NCI-H1105 treated with DMSO at 0.1 percent for 48 hours (cell line): ENCODE measurements at regions not wholly inside any gene's neighbourhood (a gene's known extent, or its start where the extent isn't known, plus 50 kb on each side); places are given as distances from the start of the nearest gene placed in this dataset.
A peak's percentile ranks its signal among the peaks of the same experiment; 100 is the strongest.
"Not testable (repeated sequence)": the region's sequence is repeated elsewhere in the genome, so short reads cannot be mapped to it uniquely, and the experiment has no call there.

ENCODE experiments used
- DNase-seq: peaks from one replicate; lab custom pipeline; 2025; lab: John Stamatoyannopoulos, UW

- no peak for DNase-seq
Observed at GRCh38 chr16:87033541-87034300, 283.5 kb downstream of the C16orf95 start.

- DNase-seq, result no peak
Observed at GRCh38 chr16:87034317-87034716, 282.9 kb downstream of the C16orf95 start.

DNA sequence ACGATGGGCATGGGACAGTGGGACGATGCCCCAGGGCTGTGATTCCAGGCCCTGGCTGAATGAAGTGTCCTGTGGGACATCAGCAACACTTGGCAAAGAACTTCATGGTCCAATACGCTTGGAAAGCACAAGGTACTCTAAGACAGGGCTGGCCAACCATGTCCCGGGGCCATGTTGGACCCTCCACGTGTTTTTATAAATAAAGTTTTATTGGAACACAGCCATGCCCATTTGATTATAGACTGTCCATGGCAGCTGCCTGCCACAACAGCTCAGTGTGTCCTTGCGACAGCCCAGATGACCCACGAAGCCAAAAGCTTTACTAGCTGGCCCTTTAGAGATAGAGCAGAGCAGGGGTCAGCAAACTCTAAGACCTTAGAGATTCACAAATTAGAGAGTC lies 282.1 kb downstream of the C16orf95 start:
- DNase-seq, result no peak

DNA sequence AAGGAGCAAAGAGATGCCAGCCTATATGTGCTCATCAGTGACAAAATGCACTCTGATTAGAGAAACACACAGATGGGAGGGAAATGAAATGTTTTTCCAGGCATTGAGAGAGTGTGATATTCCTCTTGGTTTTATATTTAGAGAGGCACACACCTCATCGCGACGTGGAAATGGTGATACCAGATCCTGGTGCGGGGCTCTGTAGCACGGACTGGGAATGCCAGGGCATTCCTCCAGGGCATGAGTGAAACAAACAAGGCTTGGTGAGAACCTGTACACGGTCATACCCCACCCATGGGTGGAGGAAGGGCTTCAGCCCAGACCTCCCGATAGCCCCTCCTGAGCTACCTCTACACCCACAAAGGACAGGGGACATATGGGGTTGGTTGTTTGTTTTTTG lies 280.2 kb downstream of the C16orf95 start:
- no peak for DNase-seq

GRCh38 chr16:87038528-87038927 lies 278.7 kb downstream of the C16orf95 start:
- DNase-seq, result not testable (repeated sequence)

DNA sequence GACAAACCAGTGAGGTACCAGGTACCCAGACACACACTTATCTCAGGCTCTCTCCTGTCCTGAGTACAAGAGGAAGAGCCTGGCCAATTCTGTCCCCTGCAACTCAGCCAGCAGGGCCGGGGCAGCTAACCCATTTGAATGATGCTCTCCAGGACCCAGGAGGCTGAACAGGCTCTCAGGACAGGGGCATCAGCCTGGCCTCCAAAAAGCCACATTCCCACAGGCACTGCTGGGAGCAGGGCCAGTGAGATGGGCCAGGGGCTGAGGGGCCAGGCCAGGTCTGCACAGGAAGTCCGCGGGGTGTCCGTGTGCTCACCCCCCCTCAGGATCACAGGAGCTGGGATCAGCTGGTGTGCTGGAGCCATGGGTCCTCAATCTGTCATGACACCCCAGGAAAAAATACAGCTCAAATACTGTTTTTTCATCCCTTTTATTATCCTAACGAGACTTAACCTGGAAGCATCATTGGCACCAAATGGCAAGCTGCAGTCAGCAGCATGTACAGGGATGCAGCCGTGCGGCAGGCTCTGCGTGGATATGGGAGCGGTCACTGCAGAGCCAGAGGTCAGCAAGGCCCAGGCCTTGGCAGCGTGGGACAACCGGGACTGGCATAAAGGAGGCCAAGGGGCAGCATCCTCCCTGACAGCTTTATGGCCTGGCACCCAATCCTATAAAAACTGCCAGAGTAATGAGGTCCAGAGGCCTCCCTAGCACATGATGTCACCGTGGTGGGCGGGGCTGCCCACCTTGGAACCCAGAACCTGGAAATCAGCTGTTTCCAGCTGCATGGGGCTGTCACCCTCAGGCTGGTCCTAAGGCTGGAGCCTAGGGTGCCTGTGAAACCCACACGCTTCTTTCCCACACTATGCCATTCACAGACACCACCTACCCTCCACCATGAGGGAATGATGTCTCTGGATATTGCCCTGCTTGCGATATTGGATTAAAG lies 276.7 kb downstream of the C16orf95 start:
- DNase-seq, result no peak

- no peak for DNase-seq
Observed at GRCh38 chr16:87041286-87041685, 275.9 kb downstream of the C16orf95 start.

DNA sequence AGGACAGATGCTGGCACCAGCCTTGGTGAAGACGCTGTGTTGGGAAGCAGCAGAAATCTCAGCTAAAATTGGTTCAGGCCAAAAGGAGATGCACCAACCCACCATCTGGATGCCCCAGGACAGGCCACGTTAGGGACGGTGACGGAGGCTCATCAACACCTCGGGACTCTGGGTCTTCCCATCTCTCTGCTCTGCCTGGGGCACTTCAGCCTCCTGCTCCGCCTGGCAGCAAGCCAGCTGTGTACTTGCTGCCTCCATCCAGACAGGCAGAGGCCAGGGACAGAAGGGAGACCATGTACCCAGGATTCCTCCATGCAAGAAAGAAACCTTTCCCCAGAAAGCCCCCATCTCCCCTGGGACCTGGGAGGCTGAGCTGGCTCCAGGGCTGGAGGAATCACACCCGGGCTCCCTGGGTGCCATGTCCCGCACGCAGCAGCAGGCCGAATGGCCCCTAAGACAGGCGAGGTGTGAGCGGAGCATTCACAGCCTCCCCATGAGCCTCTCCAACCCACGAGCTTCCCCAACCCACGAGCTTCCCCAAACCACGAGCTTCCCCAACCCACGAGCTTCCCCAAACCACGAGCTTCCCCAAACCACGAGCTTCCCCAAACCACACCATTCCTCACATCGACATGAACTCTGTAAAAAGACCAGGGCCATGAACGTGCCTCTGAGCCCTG lies 274.5 kb downstream of the C16orf95 start:
- peak; percentile 35 for DNase-seq

DNA sequence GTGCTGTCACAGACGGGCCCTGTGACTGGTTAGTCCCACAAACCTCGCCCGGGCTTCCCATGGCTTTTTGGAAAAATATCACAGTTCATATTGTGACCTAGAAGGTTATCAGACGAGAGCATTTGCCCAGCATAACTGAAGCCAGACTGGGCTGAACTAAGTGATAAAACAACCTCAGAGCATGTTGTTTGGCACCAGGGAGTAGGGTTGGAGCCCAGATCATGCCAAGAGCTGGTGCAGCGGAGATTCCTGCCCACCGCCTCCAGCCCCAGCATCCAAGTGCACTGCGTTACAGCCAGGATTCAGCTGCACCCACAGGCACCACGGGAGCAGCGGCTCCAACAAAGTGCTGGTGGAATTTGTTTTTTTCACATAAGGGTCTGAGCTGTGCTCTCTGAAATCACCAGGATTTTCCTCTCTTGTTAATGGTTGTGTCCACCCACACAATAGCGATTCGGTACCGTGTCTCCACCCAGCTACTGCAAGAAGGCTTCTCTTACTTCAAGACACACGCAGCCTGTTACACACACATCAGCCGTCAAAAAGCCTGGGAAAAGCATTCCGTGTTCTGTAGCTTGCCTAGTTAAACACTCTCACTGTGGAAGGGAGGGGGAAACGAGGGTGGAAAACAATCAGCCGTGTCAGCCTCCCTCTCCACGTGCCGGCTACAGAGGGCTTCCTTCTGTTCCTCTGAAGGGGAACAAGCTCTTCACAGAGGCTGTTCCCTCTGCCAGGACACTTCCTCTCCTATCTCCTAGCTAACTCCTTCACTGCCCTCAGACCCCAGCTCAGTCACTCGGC lies 273.8 kb downstream of the C16orf95 start:
- DNase-seq, result no peak

- no peak for DNase-seq
Observed at GRCh38 chr16:87044032-87044382, 273.2 kb downstream of the C16orf95 start.

DNA sequence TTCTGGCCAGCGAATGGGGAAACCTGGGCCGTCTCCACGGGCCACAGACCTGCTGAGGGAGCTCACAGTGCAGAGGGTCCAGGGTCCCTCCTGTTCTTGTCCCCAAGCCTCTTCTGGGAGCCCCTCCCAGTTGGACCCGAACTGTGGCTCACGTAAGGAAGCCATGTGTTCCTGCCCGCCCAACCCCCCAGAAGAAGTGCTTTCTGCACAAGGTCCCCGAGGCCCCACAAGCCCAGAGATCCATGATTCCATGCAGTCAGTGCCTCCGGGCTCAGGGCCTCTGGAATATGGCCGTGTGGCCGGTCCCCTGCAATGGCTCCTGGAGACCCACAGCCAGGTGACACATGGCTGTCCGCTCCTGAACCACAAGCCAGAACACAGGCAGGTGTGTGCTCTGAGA lies 272.4 kb downstream of the C16orf95 start:
- no peak for DNase-seq

DNA sequence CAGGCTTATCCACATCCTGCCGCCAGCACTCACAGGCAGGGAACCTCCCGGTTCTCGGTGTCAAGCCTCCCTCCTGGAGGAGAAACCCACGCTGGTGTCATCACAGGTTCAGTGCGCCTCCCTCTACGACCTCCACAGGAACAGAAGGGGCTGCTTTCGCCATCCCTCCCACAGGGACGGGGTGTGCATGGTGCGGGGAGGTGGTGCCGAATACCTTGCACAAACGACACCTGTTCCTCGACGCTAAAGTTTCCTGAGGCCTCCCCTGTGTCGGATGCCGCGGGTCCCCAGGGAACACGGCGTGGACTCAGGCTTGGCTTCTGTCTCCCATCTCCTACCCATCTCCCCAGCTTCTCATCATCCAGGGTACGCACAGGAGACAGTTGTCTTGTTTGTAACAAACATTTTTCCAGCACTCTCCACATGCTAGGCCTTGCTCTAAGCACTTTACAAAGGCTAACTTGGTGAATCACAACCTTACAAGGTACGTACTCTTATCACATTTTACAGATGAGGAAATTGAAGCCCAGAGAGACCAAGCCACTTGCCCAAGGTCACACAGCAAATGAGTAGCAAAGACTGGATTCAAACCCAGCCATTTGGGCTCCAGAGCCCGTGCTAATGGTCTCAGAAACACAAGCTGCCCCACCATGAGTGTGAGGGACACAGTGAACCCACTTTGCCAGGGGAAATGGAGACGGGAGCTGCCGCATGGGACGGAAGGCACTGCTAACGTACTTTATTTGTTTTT lies 271.6 kb downstream of the C16orf95 start:
- DNase-seq, result no peak

GRCh38 chr16:87046235-87046634 lies 271.0 kb downstream of the C16orf95 start:
- DNase-seq, result no peak

- peak; percentile 91 for DNase-seq
Observed at GRCh38 chr16:87047221-87048037, 269.8 kb downstream of the C16orf95 start.

- DNase-seq, result no peak
Observed at GRCh38 chr16:87048038-87048729, 269.0 kb downstream of the C16orf95 start.

GRCh38 chr16:87048730-87049115 lies 268.5 kb downstream of the C16orf95 start:
- DNase-seq, result no peak

GRCh38 chr16:87049216-87049615 lies 268.0 kb downstream of the C16orf95 start:
- not testable (repeated sequence) for DNase-seq

GRCh38 chr16:87050142-87050541 lies 267.1 kb downstream of the C16orf95 start:
- DNase-seq, result no peak

GRCh38 chr16:87051526-87052320 lies 265.5 kb downstream of the C16orf95 start:
- DNase-seq, result no peak
